Activated T-cell treated with anti-CD3 and anti-CD28 coated beads, Interleukin-2, amount 50 U/mL, for 48 hours (primary cell): ENCODE measurements at regions not wholly inside any gene's neighbourhood (a gene's known extent, or its start where the extent isn't known, plus 50 kb on each side); places are given as distances from the start of the nearest gene placed in this dataset.

Source experiments
- DNase-seq, 2 experiments: peaks; one replicate each; pipeline ENCODE4 v3.0.0-alpha.2; 2020

DNA sequence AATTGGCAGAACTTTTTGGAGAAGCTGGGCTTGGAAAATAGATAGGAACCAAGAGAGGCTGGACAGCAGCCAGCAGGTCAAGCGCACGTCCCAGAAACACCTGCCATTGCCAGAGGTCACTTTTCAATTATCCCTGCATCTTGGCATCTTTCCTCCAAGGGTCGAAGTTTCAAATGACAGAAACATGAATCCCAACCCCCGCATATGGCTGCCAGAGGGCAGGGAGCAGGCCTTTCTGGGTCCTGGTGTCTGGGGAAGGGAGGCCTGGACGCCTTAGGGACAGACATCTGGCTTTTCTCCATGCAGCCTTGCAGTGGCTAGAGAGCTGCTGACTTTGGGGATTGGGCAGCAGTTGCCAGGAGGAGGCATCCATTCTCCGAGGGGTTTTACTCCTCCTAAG lies 164.5 kb upstream of the TPM1 start:
- DNase-seq, result no peak

- DNase-seq, result no peak
These were observed 162.8 kb upstream of the TPM1 start for GRCh38 chr15:62879770-62880169.

- no peak for DNase-seq
These were observed 162.3 kb upstream of the TPM1 start for GRCh38 chr15:62880278-62880677.

- DNase-seq, result no peak
These were observed 161.5 kb upstream of the TPM1 start for GRCh38 chr15:62881056-62881455.

- no peak for DNase-seq
These were observed 158.5 kb upstream of the TPM1 start for GRCh38 chr15:62883938-62884479.

DNA sequence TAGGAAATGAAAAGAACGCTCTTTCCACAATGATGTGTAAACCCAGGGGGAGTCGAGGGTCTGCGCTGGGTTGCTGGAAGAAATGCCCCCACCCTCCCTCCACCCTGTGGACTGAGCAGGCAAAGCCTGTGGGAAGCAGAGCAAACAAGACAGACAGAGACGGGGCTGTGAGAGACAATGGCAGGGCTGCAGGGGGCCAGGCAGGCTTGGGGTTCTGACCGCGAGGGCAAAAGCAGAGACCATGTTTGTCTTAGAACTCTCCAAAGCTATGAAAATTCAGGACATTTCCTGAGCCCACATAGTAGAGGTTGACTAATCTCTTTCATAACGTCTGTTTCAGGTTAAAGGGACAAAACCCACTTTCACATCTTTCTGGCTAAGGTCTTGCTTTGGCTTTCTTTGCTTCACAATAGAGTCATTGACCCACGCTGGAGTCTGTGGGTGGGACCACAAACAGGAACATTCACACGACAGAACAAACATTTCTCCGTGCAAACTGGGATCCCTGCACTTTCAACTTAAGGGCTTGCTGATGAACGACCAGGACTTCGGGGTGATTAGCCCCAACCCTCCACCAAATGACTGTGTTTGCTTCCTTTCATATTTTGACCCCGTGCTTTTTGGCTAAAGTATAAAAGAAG lies 156.0 kb upstream of the TPM1 start:
- DNase-seq, result no peak

- DNase-seq, result no peak
These were observed 155.4 kb upstream of the TPM1 start for GRCh38 chr15:62887113-62887570.

GRCh38 chr15:62888623-62889022 lies 153.9 kb upstream of the TPM1 start:
- no peak for DNase-seq

- no peak for DNase-seq
These were observed 153.3 kb upstream of the TPM1 start for GRCh38 chr15:62889141-62889661.

DNA sequence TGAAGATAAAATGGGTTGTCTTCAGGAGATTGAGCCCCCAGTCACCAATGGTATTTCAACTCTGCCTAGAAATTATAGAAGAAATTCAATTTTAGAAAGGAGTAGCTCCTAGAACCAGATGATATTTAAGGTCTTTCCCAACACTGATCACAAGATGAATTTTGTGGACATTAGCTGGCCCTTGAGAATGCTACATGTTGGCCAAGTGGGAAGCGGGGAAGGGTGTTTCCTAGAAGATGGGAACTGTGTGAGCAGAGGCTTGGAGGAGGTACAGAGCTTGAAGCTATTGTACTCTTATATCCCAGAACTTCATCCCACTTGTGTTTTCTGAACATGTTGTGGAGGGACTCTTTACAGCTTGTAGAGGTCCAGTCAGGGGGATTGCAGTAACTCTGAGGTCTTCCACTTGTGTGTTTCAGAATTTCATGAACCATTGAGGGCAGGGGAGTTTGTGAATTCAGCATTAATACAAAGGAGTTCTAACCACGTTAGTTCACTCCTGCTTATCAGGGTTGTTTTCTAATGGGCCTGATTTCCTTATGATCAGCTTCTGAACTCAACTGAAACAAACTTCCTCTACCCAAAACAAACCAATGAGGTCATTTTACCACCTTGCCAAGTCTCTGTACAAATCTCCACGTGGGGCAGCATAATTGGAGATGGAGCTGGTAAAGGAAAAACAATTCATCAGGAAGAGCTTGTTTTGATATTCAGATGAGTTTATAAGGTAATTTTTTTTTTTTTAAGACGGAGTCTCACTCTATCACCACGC lies 152.6 kb upstream of the TPM1 start:
- no peak for DNase-seq

- DNase-seq, result no peak
These were observed 148.0 kb upstream of the TPM1 start for GRCh38 chr15:62894322-62895085.

DNA sequence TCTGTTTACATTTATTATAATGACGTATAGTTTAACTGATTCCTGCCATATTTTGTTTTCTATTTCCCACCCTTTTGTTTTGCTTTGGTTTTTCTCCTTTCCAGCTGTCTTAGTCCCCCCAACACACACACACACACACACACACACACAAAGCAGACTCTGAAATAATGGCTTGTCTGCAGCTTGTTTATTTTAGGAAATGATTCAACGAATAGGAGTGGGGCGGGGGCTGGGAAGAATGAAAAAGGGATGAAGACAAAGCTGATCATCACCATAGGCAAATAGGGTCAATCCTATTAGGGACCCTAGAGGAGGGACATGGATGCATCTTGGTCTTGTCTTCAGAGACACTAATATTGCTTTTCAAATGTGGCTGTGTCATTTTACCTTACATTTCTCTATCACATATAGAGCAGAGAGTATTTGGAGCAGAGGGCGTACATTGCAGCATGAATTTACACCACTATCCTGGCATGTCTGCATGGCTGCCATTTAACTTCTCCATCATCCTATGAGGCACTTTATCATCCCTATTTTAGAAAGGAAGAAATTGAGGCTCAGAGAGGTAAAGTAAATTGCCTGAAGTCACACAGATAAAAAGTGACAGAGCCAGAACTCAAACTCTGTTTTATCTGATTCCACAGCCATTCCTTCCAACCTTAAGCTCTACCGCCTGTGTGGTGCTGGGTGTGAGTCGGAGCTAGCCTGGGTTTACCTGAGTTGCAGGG lies 147.2 kb upstream of the TPM1 start:
- DNase-seq, result no peak

- DNase-seq, result no peak
These were observed 146.6 kb upstream of the TPM1 start for GRCh38 chr15:62895905-62896316.

- no peak for DNase-seq
These were observed 146.1 kb upstream of the TPM1 start for GRCh38 chr15:62896380-62896866.

- no peak for DNase-seq
These were observed 145.5 kb upstream of the TPM1 start for GRCh38 chr15:62896969-62897486.

DNA sequence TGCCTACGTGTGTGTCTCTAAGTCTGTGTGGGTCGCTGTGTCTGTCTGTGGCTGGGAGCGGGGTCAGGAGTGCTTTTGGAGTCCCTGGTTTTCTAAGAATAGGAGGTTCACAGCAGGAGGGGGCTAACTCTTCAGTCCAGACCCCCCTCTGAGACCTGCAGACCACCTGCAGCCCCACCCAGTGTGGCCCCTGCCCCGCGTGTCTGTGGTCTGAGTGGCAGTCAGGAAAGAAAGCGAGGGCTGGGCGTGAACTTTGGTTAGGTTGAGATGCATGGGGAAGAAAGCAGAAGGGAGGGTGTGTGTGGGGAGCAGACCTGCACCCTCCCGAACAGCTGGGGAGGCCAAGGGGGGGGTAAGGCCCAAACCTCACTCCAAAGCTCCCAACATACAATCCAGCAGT lies 144.9 kb upstream of the TPM1 start:
- DNase-seq, result no peak

DNA sequence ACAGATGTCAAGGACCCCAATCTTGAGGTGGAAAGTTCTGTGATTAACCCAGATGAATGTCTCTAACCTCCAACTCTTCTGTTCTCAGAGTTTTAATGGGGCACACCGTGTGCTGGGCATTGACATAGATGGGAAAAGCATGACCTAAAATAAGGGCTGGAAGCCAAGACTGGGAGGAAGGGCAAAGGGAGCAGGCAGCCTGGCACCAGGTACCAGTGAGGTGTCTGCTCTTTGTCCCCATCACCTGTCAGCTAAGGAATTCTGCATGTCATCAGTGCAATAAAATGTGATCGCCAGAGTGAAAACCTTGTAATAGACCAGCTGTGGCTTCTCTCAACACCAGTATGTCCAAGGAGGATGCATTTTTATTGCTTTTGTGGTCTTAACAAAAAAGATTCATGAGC lies 143.5 kb upstream of the TPM1 start:
- no peak for DNase-seq

GRCh38 chr15:62900071-62900802 lies 142.3 kb upstream of the TPM1 start:
- DNase-seq, result no peak

DNA sequence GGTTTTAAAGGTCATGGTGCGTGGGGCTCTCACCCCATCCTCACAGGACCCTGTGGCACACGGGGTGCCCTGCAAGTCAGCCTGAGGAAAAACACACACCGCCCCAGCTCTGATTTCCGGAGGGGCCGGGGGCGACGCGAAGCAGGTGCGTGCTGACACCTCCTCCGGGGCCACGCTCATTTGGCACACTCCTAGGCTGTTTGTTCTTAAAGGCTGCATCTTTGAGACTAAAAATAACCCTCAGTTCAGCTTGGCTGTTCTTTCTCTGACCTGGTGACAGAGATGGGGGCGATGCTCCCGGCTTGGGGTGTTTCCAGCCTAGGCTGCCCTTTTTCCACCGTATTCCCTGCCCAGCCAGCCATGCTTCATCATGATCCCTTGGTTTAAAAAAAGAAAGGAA lies 141.5 kb upstream of the TPM1 start:
- DNase-seq, result no peak

DNA sequence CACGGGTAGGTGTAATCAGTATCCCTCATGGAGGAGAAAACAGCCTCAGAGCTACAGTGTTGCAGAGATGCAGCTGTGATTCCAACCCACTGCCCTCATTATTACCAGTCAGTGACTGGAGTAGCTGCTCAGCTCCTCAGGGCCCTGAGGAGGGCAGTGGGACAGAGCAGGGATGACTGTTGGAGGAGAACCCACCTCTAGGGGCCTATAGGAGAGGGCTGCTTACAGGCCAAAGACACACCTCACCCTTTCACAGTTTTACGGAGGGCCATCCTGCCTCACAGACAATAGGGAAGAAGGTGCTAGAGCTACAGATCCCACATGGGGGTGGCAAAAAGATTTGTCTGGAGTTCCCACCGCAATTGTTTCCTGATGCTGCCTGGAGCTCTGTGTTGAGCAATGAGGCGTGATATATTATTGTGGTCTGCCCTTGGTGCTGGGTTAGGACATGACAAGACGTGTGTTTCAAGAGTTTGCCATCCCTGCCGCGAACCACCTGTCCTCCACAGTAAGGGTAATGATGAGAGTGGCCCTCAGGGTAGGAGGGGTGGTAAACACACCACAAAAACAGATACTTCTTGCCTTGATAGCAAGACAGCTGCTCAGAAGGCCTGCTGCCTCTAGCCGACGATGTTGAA lies 140.5 kb upstream of the TPM1 start:
- no peak for DNase-seq

DNA sequence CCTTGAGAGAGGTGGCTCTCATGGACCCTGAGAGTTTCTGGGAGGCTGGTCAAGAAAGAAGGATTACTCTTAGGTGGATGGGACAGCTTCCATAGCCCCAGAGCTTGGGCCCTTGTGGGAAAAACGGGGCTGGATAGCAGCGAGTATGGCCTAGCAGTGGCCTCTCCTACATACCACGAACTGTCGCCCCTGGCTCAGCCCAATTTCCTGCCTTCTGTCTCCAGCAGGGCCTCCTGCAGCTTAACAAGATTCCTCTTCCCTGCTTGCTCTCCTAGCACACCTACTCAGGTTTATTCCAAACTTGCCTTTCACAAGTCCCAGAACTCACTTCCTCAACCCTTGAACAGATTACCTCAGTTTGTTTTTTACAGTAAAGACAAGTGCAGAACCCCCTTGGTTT lies 139.7 kb upstream of the TPM1 start:
- DNase-seq, result no peak
